ENCODE measurements at regions not wholly inside any gene's neighbourhood (a gene's known extent, or its start where the extent isn't known, plus 50 kb on each side); places are given as distances from the start of the nearest gene placed in this dataset.

GRCh38 chr4:174397366-174398155 lies 113.8 kb downstream of the CEP44 start:
- H3K27ac ChIP-seq (replicated peaks), result no peak overlapping the region
- no peak for DNase-seq (ENCODE audit: low read depth in 1 of 2, low spot score in 1 of 2)
- H3K27me3 ChIP-seq (ENCODE audit: insufficient read depth, poor library complexity, severe bottlenecking), result no peaks in the 10 kb centered on the region
- no peak overlapping the region for H3K4me3 ChIP-seq (replicated peaks; ENCODE audit: insufficient read depth, low read length)
- TF ChIP-seq SPI1 (IDR thresholded peaks at IDR 0.05; ENCODE audit: borderline replicate concordance, low read depth) (no peak), POLR2AphosphoS5 (IDR thresholded peaks at IDR 0.05; ENCODE audit: low read depth) (no peak)

GRCh38 chr4:174396599-174397110 lies 112.9 kb downstream of the CEP44 start:
- no peak overlapping the region for H3K27ac ChIP-seq (replicated peaks)
- no peaks in the 10 kb centered on the region for H3K27me3 ChIP-seq (ENCODE audit: insufficient read depth, poor library complexity, severe bottlenecking)
- H3K4me3 ChIP-seq (replicated peaks; ENCODE audit: insufficient read depth, low read length), result no peak overlapping the region
- DNase-seq (ENCODE audit: low read depth in 1 of 2, low spot score in 1 of 2), result no peak
- TF ChIP-seq SPI1 (IDR thresholded peaks at IDR 0.05; ENCODE audit: borderline replicate concordance, low read depth), result no peak
- TF ChIP-seq CTCF (IDR thresholded peaks at IDR 0.05; ENCODE audit: insufficient read depth, low read length), result no peak
- no peak for TF ChIP-seq REST (IDR thresholded peaks at IDR 0.05; ENCODE audit: insufficient replicate concordance, low read depth)
- no peak for TF ChIP-seq GABPA (IDR thresholded peaks at IDR 0.05; ENCODE audit: low read depth)
- no peak for TF ChIP-seq POLR2AphosphoS5 (IDR thresholded peaks at IDR 0.05; ENCODE audit: low read depth)

- H3K27me3 ChIP-seq (ENCODE audit: insufficient read depth, poor library complexity, severe bottlenecking), result no peaks in the 10 kb centered on the region
- no peak overlapping the region for H3K4me3 ChIP-seq (replicated peaks; ENCODE audit: insufficient read depth, low read length)
- no peak for TF ChIP-seq SPI1 (IDR thresholded peaks at IDR 0.05; ENCODE audit: borderline replicate concordance, low read depth)
- TF ChIP-seq POLR2AphosphoS5 (IDR thresholded peaks at IDR 0.05; ENCODE audit: low read depth), result no peak
- no peak for TF ChIP-seq CTCF (IDR thresholded peaks at IDR 0.05; ENCODE audit: insufficient read depth, low read length)
- TF ChIP-seq REST (IDR thresholded peaks at IDR 0.05; ENCODE audit: insufficient replicate concordance, low read depth), result no peak
- no peak for TF ChIP-seq GABPA (IDR thresholded peaks at IDR 0.05; ENCODE audit: low read depth)
- no peak overlapping the region for H3K27ac ChIP-seq (replicated peaks)
- DNase-seq (ENCODE audit: low read depth in 1 of 2, low spot score in 1 of 2), result no peak
Measured at GRCh38 chr4:174394915-174395314, 111.2 kb downstream of the CEP44 start.

GRCh38 chr4:174389439-174389838 lies 105.7 kb downstream of the CEP44 start:
- no peak overlapping the region for H3K4me3 ChIP-seq (replicated peaks; ENCODE audit: insufficient read depth, low read length)
- H3K27ac ChIP-seq (replicated peaks), result no peak overlapping the region
- TF ChIP-seq GABPA (IDR thresholded peaks at IDR 0.05; ENCODE audit: low read depth) (no peak), REST (IDR thresholded peaks at IDR 0.05; ENCODE audit: insufficient replicate concordance, low read depth) (no peak), CTCF (IDR thresholded peaks at IDR 0.05; ENCODE audit: insufficient read depth, low read length) (no peak), SPI1 (IDR thresholded peaks at IDR 0.05; ENCODE audit: borderline replicate concordance, low read depth) (no peak)
- no peaks in the 10 kb centered on the region for H3K27me3 ChIP-seq (ENCODE audit: insufficient read depth, poor library complexity, severe bottlenecking)
- DNase-seq (ENCODE audit: low read depth in 1 of 2, low spot score in 1 of 2), result no peak
